Mucosa of descending colon (tissue), 3 donors: ENCODE measurements at regions not wholly inside any gene's neighbourhood (a gene's known extent, or its start where the extent isn't known, plus 50 kb on each side); places are given as distances from the start of the nearest gene placed in this dataset.

Experiments
- ATAC-seq: fragments of 200-7000 bp; cut with Tn5 transposase; one replicate; pipeline ENCODE4 v1.9.1; 2020; ENCODE audit warnings: mild to moderate bottlenecking, moderate library complexity
- DNase-seq, 3 donors: peaks; one replicate each; pipeline ENCODE4 v3.0.0-alpha.2; 2020
- H3K36me3 ChIP-seq: fragments of 200-600 bp; one replicate; pipeline ENCODE4 v1.8.0; 2021; ENCODE audit warnings: low read depth, mild to moderate bottlenecking
- H3K4me1 ChIP-seq: fragments of 200-600 bp; one replicate; pipeline ENCODE4 v1.8.0; 2021; ENCODE audit warnings: low read depth, mild to moderate bottlenecking
- H3K4me3 ChIP-seq: fragments of 200-600 bp; one replicate; pipeline ENCODE4 v1.8.0; 2021; ENCODE audit warnings: mild to moderate bottlenecking
- H3K9me3 ChIP-seq: fragments of 200-600 bp; one replicate; pipeline ENCODE4 v1.8.0; 2021; ENCODE audit warnings: mild to moderate bottlenecking
- intact Hi-C, 2 donors: fragments of 100-400 bp; cut with DNase I in 1 of 2; cut with micrococcal nuclease in 1 of 2; formaldehyde crosslinking; loops; one replicate each; pipeline versions ENCODE4 v1.11.0 to v1.11.1; 2022; cut with DNase I, micrococcal nuclease
- TF ChIP-seq, protein P1 (sequence below): fragments of 200-600 bp; IDR thresholded peaks from one replicate; pipeline ENCODE4 v1.8.0; 2022; ENCODE audit warnings: antibody characterized with exemption, mild to moderate bottlenecking
- donor health status: DM: no; HTN: no; CAD: no; lungs with moderate emphysema.
- donor health status: DM: no; HTN: no; CAD: no.
- donor health status: DM: no; HTN: yes; CAD: no.

GRCh38 chr20:10109641-10110040, 74.9 kb downstream of the ANKEF1 start:
- Histone ChIP-seq H3K36me3 (no peaks in the 10 kb centered on the region), H3K4me1 (no peaks in the 10 kb centered on the region), H3K9me3 (no peaks in the 10 kb centered on the region), H3K4me3 (no peak overlapping the region)
- TF ChIP-seq, protein P1, sequence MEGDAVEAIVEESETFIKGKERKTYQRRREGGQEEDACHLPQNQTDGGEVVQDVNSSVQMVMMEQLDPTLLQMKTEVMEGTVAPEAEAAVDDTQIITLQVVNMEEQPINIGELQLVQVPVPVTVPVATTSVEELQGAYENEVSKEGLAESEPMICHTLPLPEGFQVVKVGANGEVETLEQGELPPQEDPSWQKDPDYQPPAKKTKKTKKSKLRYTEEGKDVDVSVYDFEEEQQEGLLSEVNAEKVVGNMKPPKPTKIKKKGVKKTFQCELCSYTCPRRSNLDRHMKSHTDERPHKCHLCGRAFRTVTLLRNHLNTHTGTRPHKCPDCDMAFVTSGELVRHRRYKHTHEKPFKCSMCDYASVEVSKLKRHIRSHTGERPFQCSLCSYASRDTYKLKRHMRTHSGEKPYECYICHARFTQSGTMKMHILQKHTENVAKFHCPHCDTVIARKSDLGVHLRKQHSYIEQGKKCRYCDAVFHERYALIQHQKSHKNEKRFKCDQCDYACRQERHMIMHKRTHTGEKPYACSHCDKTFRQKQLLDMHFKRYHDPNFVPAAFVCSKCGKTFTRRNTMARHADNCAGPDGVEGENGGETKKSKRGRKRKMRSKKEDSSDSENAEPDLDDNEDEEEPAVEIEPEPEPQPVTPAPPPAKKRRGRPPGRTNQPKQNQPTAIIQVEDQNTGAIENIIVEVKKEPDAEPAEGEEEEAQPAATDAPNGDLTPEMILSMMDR: no peak
- no peak for ATAC-seq
- DNase-seq: no peak
- intact Hi-C loops: no loop called here

GRCh38 chr20:10110151-10110550, 75.4 kb downstream of the ANKEF1 start:
- DNase-seq (no peak), ATAC-seq (no peak)
- Histone ChIP-seq H3K4me3 (no peak overlapping the region), H3K36me3 (no peaks in the 10 kb centered on the region), H3K9me3 (no peaks in the 10 kb centered on the region), H3K4me1 (no peaks in the 10 kb centered on the region)
- intact Hi-C loops: no loop called here
- TF ChIP-seq, protein P1: no peak

GRCh38 chr20:10111139-10111958, 76.6 kb downstream of the ANKEF1 start:
- TF ChIP-seq, protein P1: no peak
- intact Hi-C loops: no loop called here
- no peaks in the 10 kb centered on the region for H3K36me3 ChIP-seq
- peak; percentile 70 to 73 (median 73) for DNase-seq
- no peaks in the 10 kb centered on the region for H3K4me1 ChIP-seq
- H3K9me3 ChIP-seq: no peaks in the 10 kb centered on the region
- ATAC-seq: peak; percentile 98
- H3K4me3 ChIP-seq: no peak overlapping the region

DNA sequence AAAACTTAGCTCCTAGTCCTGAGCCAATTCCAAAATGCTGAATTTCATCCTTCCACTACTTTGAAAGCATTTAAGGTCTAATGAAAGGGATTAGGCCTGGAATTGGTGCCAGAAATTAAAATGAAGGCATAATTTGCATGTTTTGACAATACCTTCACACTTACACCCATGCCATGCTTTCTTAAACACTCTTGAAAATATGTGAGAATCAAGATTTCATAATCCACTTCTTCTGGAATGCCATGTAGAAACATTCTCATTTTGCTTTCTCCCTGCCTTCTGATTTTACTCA, 77.1 kb downstream of the ANKEF1 start:
- ATAC-seq: no peak
- DNase-seq: no peak
- intact Hi-C loops: no loop called here
- no peaks in the 10 kb centered on the region for H3K4me1 ChIP-seq
- no peak overlapping the region for H3K4me3 ChIP-seq
- TF ChIP-seq, protein P1: no peak
- H3K9me3 ChIP-seq: no peaks in the 10 kb centered on the region
- H3K36me3 ChIP-seq: no peaks in the 10 kb centered on the region

GRCh38 chr20:10113746-10114145, 79.0 kb downstream of the ANKEF1 start:
- ATAC-seq (no peak), DNase-seq (no peak)
- TF ChIP-seq, protein P1: no peak
- Histone ChIP-seq H3K9me3 (no peaks in the 10 kb centered on the region), H3K4me1 (no peaks in the 10 kb centered on the region), H3K36me3 (no peaks in the 10 kb centered on the region), H3K4me3 (no peak overlapping the region)
- intact Hi-C loops: no loop called here

- Histone ChIP-seq H3K36me3 (no peaks in the 10 kb centered on the region), H3K4me3 (no peak overlapping the region), H3K9me3 (no peaks in the 10 kb centered on the region), H3K4me1 (no peaks in the 10 kb centered on the region)
- ATAC-seq (no peak), DNase-seq (no peak)
- intact Hi-C loops: no loop called here
- TF ChIP-seq, protein P1: no peak
Observed at GRCh38 chr20:10114598-10114997, 79.8 kb downstream of the ANKEF1 start.
